H1 (cell line): ENCODE measurements at regions not wholly inside any gene's neighbourhood (a gene's known extent, or its start where the extent isn't known, plus 50 kb on each side); places are given as distances from the start of the nearest gene placed in this dataset.

Experiments used
- CTCF ChIA-PET: fragments of 300-600 bp; sonication (Branson Sonifier 250); formaldehyde crosslinking; loops from one replicate; lab custom pipeline; 2021; ENCODE audit not compliant: partially characterized antibody; lab: Charles Lee
- POLR2A ChIA-PET: fragments of 300-600 bp; sonication (Branson Sonifier 250); formaldehyde crosslinking; loops from one replicate; lab custom pipeline; 2021; ENCODE audit warnings: inconsistent platforms; ENCODE audit not compliant: partially characterized antibody; lab: Charles Lee
- DNase-seq, 2 experiments: peaks; one replicate each; pipeline versions ENCODE4 v3.0.0 to v3.0.0-alpha.2; 2010 to 2022; ENCODE audit warnings: low spot score in 2 of 2, low read depth in 1 of 2, mixed read lengths in 1 of 2
- FAIRE-seq: peaks from 2 replicates; lab custom pipeline; 2011; peaks lifted over from hg19 to GRCh38; lab: Jason Lieb, UNC
- H2AFZ ChIP-seq: 2 replicates; pipeline ENCODE4 v1.8.1; 2012; ENCODE audit warnings: low read length, inconsistent platforms
- H2AK5ac ChIP-seq: 2 replicates; pipeline ENCODE4 v1.6.1; 2013; ENCODE audit warnings: low read depth, low read length
- H2BK120ac ChIP-seq: replicated peaks from 2 replicates; pipeline ENCODE3; 2013; ENCODE audit warnings: low read depth, low read length, inconsistent platforms
- H2BK12ac ChIP-seq: 2 replicates; pipeline ENCODE4 v1.6.1; 2013; ENCODE audit warnings: low read depth, low read length
- H2BK15ac ChIP-seq: 2 replicates; pipeline ENCODE4 v1.6.1; 2013; ENCODE audit warnings: low read length
- H2BK20ac ChIP-seq: 2 replicates; pipeline ENCODE4 v1.6.1; 2013; ENCODE audit warnings: low read length
- H2BK5ac ChIP-seq: 2 replicates; pipeline ENCODE4 v1.6.1; 2013; ENCODE audit warnings: low read depth, low read length
- H3K14ac ChIP-seq: 2 replicates; pipeline ENCODE4 v1.6.1; 2013; ENCODE audit warnings: inconsistent platforms; ENCODE audit not compliant: insufficient read length
- H3K18ac ChIP-seq: 2 replicates; pipeline ENCODE4 v1.6.1; 2013; ENCODE audit warnings: low read length; ENCODE audit errors: extremely low read depth
- H3K23ac ChIP-seq: 2 replicates; pipeline ENCODE4 v1.6.1; 2013; ENCODE audit warnings: inconsistent platforms; ENCODE audit not compliant: insufficient read length
- H3K23me2 ChIP-seq: 2 replicates; pipeline ENCODE4 v1.6.1; 2013; ENCODE audit warnings: low read depth, low read length
- H3K27ac ChIP-seq: 2 replicates; pipeline ENCODE4 v1.6.1; 2011; ENCODE audit warnings: low read depth, low read length, inconsistent platforms
- H3K27me3 ChIP-seq, 4 experiments: replicated peaks in 1 of 4; 1 replicate in 1 of 4; 2 replicates in 3 of 4; pipeline versions ENCODE4 v1.6.1 to v1.8.1; 2011 to 2013; ENCODE audit warnings: low read length in 3 of 4, mild to moderate bottlenecking in 3 of 4, inconsistent platforms in 2 of 4, mixed read lengths in 2 of 4, moderate library complexity in 1 of 4; ENCODE audit not compliant: control insufficient read depth in 3 of 4, insufficient read depth in 3 of 4; ENCODE audit errors: extremely low read depth in 1 of 4
- H3K36me3 ChIP-seq, 4 experiments: 2 replicates each; pipeline versions ENCODE4 v1.6.1 to v1.8.1; 2011 to 2013; ENCODE audit warnings: mild to moderate bottlenecking in 4 of 4, low read length in 3 of 4, moderate library complexity in 2 of 4, control low read depth in 1 of 4, inconsistent platforms in 1 of 4; ENCODE audit not compliant: insufficient read depth in 4 of 4, control insufficient read depth in 2 of 4
- H3K4ac ChIP-seq: replicated peaks from 2 replicates; pipeline ENCODE3; 2013; ENCODE audit warnings: low read length, low read depth, mixed read lengths, inconsistent platforms; ENCODE audit not compliant: insufficient read length
- H3K4me1 ChIP-seq, 4 experiments: replicated peaks in 1 of 4; 1 replicate in 1 of 4; 2 replicates in 3 of 4; pipeline versions ENCODE4 v1.6.1 to v1.8.1; 2011 to 2013; ENCODE audit warnings: low read length in 3 of 4, inconsistent platforms in 2 of 4, mixed read lengths in 1 of 4; ENCODE audit not compliant: insufficient read depth in 4 of 4, control insufficient read depth in 3 of 4
- H3K4me2 ChIP-seq, 2 experiments: 2 replicates each; pipeline versions ENCODE4 v1.6.1 to v1.8.1; 2011 to 2013; ENCODE audit warnings: low read depth in 2 of 2, low read length in 2 of 2, control low read depth in 1 of 2, inconsistent platforms in 1 of 2, mild to moderate bottlenecking in 1 of 2; ENCODE audit not compliant: insufficient read depth in 1 of 2
- H3K4me3 ChIP-seq, 4 experiments: fragments of 200-600, 300-600 bp in 1 of 4; sonication (generic), shearing (Covaris generic), sonication (Bioruptor Twin) in 1 of 4; 2 replicates each; pipeline versions ENCODE4 v1.5.1 to v1.8.1; 2011 to 2016; ENCODE audit warnings: low read length in 4 of 4, low read depth in 3 of 4, control low read depth in 2 of 4, inconsistent platforms in 2 of 4, mild to moderate bottlenecking in 2 of 4, mixed read lengths in 1 of 4, moderate library complexity in 1 of 4; ENCODE audit not compliant: insufficient read depth in 2 of 4; ENCODE audit errors: extremely low read depth in 1 of 4
- H3K56ac ChIP-seq: replicated peaks from 2 replicates; pipeline ENCODE3; 2013; ENCODE audit warnings: low read depth, mild to moderate bottlenecking, mixed read lengths, low read length, inconsistent platforms; ENCODE audit not compliant: insufficient read length
- H3K79me1 ChIP-seq: 2 replicates; pipeline ENCODE4 v1.6.1; 2013; ENCODE audit warnings: low read depth, low read length, control low read depth
- H3K79me2 ChIP-seq, 2 experiments: 2 replicates each; pipeline versions ENCODE4 v1.6.1 to v1.8.1; 2012 to 2013; ENCODE audit warnings: low read length in 2 of 2, mild to moderate bottlenecking in 2 of 2, inconsistent platforms in 1 of 2; ENCODE audit not compliant: insufficient read depth in 2 of 2, control insufficient read depth in 1 of 2
- H3K9ac ChIP-seq, 4 experiments: replicated peaks in 1 of 4; 1 replicate in 1 of 4; 2 replicates in 3 of 4; pipeline versions ENCODE4 v1.6.1 to v1.8.1; 2011 to 2013; ENCODE audit warnings: low read depth in 3 of 4, low read length in 3 of 4, control low read depth in 2 of 4, mild to moderate bottlenecking in 2 of 4, moderate library complexity in 2 of 4, inconsistent platforms in 1 of 4; ENCODE audit errors: extremely low read depth in 1 of 4
- H3K9me3 ChIP-seq, 2 experiments: 2 replicates each; pipeline versions ENCODE4 v1.6.1 to v1.8.1; 2012 to 2013; ENCODE audit warnings: mild to moderate bottlenecking in 2 of 2, moderate library complexity in 2 of 2, control low read depth in 1 of 2, inconsistent platforms in 1 of 2, low read depth in 1 of 2, low read length in 1 of 2, mixed read lengths in 1 of 2; ENCODE audit not compliant: insufficient read depth in 2 of 2
- H4K20me1 ChIP-seq, 2 experiments: replicated peaks in 1 of 2; 2 replicates each; pipeline versions ENCODE3 to v1.8.1; 2011 to 2013; ENCODE audit warnings: inconsistent platforms in 2 of 2, low read length in 2 of 2, mild to moderate bottlenecking in 1 of 2; ENCODE audit not compliant: insufficient read depth in 2 of 2, control insufficient read depth in 1 of 2
- H4K5ac ChIP-seq: 2 replicates; pipeline ENCODE4 v1.6.1; 2013; ENCODE audit warnings: low read length, low read depth, mixed read lengths, inconsistent platforms; ENCODE audit not compliant: insufficient read length
- H4K8ac ChIP-seq: 2 replicates; pipeline ENCODE4 v1.8.0; 2013; ENCODE audit warnings: mild to moderate bottlenecking, moderate library complexity, low read length, inconsistent platforms; ENCODE audit not compliant: insufficient read depth; ENCODE audit errors: extremely low read depth
- H4K91ac ChIP-seq: replicated peaks from 2 replicates; pipeline ENCODE3; 2013; ENCODE audit warnings: low read length, mixed read lengths, inconsistent platforms; ENCODE audit not compliant: insufficient read length
- ATF3 ChIP-seq: IDR thresholded peaks from 2 replicates; pipeline ENCODE4 v1.6.1; 2011; ENCODE audit warnings: low read depth, mild to moderate bottlenecking, low read length; ENCODE audit not compliant: insufficient read depth
- BCL11A ChIP-seq, 2 experiments: IDR thresholded peaks; one replicate each; pipeline ENCODE4 v1.6.1; 2011; ENCODE audit warnings: low read depth in 2 of 2, low read length in 2 of 2, mild to moderate bottlenecking in 2 of 2
- CBX8 ChIP-seq: fragments of 300-800, 300-1000 bp; sonication (generic); IDR thresholded peaks from 2 replicates; pipeline ENCODE4 v1.7.1; 2016; ENCODE audit warnings: low read depth, low read length, borderline replicate concordance
- CEBPB ChIP-seq: IDR thresholded peaks from 2 replicates; pipeline ENCODE4 v1.6.1; 2012; ENCODE audit warnings: low read depth, low read length
- E2F6 ChIP-seq: IDR thresholded peaks from 2 replicates; pipeline ENCODE4 v1.6.1; 2012; ENCODE audit warnings: inconsistent platforms
- EZH2 ChIP-seq: fragments of 200-600 bp; sonication (generic); IDR thresholded peaks from 2 replicates; pipeline ENCODE4 v1.7.1; 2012; ENCODE audit warnings: low read depth, mild to moderate bottlenecking, moderate library complexity, low read length, inconsistent platforms; ENCODE audit not compliant: severe bottlenecking
- GTF2F1 ChIP-seq: IDR thresholded peaks from 2 replicates; pipeline ENCODE4 v1.6.1; 2012; ENCODE audit warnings: low read depth, low read length, improper control_type of control experiment, borderline replicate concordance
- KDM5A ChIP-seq: fragments of 200-600 bp; IDR thresholded peaks from 2 replicates; pipeline ENCODE4 v1.7.1; 2012; ENCODE audit warnings: mild to moderate bottlenecking, low read length, inconsistent platforms, mixed read lengths
- NRF1 ChIP-seq: IDR thresholded peaks from 2 replicates; pipeline ENCODE4 v1.6.1; 2011; ENCODE audit warnings: mild to moderate bottlenecking, low read depth, low read length, improper control_type of control experiment
- PHF8 ChIP-seq: fragments of 200-600 bp; sonication (generic); conservative IDR thresholded peaks from 2 replicates; pipeline ENCODE4 v1.7.1; 2012; ENCODE audit warnings: low read depth, mild to moderate bottlenecking, inconsistent platforms, low read length, moderate library complexity
- POLR2AphosphoS5 ChIP-seq: IDR thresholded peaks from 2 replicates; pipeline ENCODE4 v1.6.1; 2011; ENCODE audit warnings: low read depth, low read length
- RBBP5 ChIP-seq: IDR thresholded peaks from 2 replicates; pipeline ENCODE4 v1.7.1; 2012; ENCODE audit warnings: low read depth, mild to moderate bottlenecking, inconsistent platforms, low read length, moderate library complexity, borderline replicate concordance
- SAP30 ChIP-seq: fragments of 300-600 bp; sonication (generic); IDR thresholded peaks from 2 replicates; pipeline ENCODE4 v1.7.1; 2012; ENCODE audit warnings: low read length, moderate library complexity, mild to moderate bottlenecking, inconsistent platforms; ENCODE audit not compliant: insufficient read depth, insufficient replicate concordance
- TAF1 ChIP-seq: IDR thresholded peaks from 2 replicates; pipeline ENCODE4 v1.6.1; 2011; ENCODE audit warnings: mild to moderate bottlenecking, low read depth, low read length
- WGBS, 2 experiments: shearing (Covaris generic) in 1 of 2; methylation state at CpG; one replicate each; pipeline versions ENCODE4 v1.1.6 to v1.1.7; 2013 to 2015; ENCODE audit warnings: low lambda C conversion rate in 2 of 2, mixed read lengths in 2 of 2, inconsistent platforms in 1 of 2, low coverage in 1 of 2, missing lambda C conversion rate in 1 of 2; ENCODE audit not compliant: insufficient replicate concordance in 2 of 2, insufficient coverage in 1 of 2, insufficient read length in 1 of 2; ENCODE audit errors: extremely low coverage in 1 of 2, missing lambda C conversion rate in 1 of 2; 5-methylcytosine and 5-hydroxymethylcytosine counted together

- CTCF ChIA-PET = interaction anchor here (0.8 to 1.2 kb wide), 4 partner anchors 12 to 113 kb away, joined by 3 read pairs; no protein-coding TSS in a partner anchor
- WGBS, 2 experiments = 79% methylated on average over 4 of the region's 4 CpGs; no CpG with 5 or more reads in 1 of the 2 experiments
- TF ChIP-seq KDM5A = no peak
- no peak for TF ChIP-seq E2F6
- TF ChIP-seq CBX8 = no peak
- TF ChIP-seq POLR2AphosphoS5 = no peak
- TF ChIP-seq ATF3 = no peak
- TF ChIP-seq SAP30 = no peak
- no peak for TF ChIP-seq EZH2
- TF ChIP-seq TAF1 = no peak
- TF ChIP-seq NRF1 = no peak
- TF ChIP-seq CEBPB = no peak
- TF ChIP-seq BCL11A (IDR thresholded peaks at IDR 0.05; ENCODE audit: low read depth in 2 of 2, low read length in 2 of 2) = no peak
- no peak for TF ChIP-seq PHF8
- no peak for TF ChIP-seq RBBP5
- no peak for TF ChIP-seq GTF2F1
These were observed 279.3 kb downstream of the YTHDC2 start for GRCh38 chr5:113792806-113793205.

More at GRCh38 chr5:113792806-113793205, 279.3 kb downstream of the YTHDC2 start:
- Histone ChIP-seq H3K4me3 (no peak overlapping the region), H3K4me1 (no peaks in the 10 kb centered on the region), H3K36me3 (no peaks in the 10 kb centered on the region), H3K4ac (no peak overlapping the region), H3K9me3 (no peaks in the 10 kb centered on the region), H3K9ac (no peak overlapping the region), H2BK15ac (no peak overlapping the region), H3K18ac (no peak overlapping the region), H4K8ac (no peak overlapping the region), H2AK5ac (no peak overlapping the region), H4K5ac (no peak overlapping the region), H3K23ac (no peak overlapping the region), H4K20me1 (no peaks in the 10 kb centered on the region), H3K14ac (no peak overlapping the region), H3K27me3 (no peaks in the 10 kb centered on the region), H2BK20ac (no peak overlapping the region), H3K79me1 (no peaks in the 10 kb centered on the region), H2AFZ (no peak overlapping the region), H3K56ac (no peak overlapping the region), H2BK12ac (no peak overlapping the region), H2BK120ac (no peak overlapping the region), H4K91ac (no peak overlapping the region), H2BK5ac (no peak overlapping the region), H3K4me2 (no peak overlapping the region), H3K79me2 (no peaks in the 10 kb centered on the region), H3K23me2 (no peaks in the 10 kb centered on the region), H3K27ac (no peak overlapping the region)
- POLR2A ChIA-PET = no interaction called here
- no peak for DNase-seq
- FAIRE-seq = no peak
